ENCODE measurements at regions not wholly inside any gene's neighbourhood (a gene's known extent, or its start where the extent isn't known, plus 50 kb on each side); places are given as distances from the start of the nearest gene placed in this dataset.

- intact Hi-C loops (cut with DNase I) = no loop called here
- Histone ChIP-seq H3K4me1 (no peaks in the 10 kb centered on the region), H3K27me3 (ENCODE audit: low read depth) (no peaks in the 10 kb centered on the region)
Measured at GRCh38 chr2:104047516-104047915, 806.4 kb upstream of the POU3F3 start.

GRCh38 chr2:104049438-104049837 is 804.5 kb upstream of the POU3F3 start:
- intact Hi-C loops (cut with DNase I) = no loop called here
- Histone ChIP-seq H3K36me3 (no peaks in the 10 kb centered on the region), H3K9me3 (no peaks in the 10 kb centered on the region), H3K27me3 (ENCODE audit: low read depth) (no peaks in the 10 kb centered on the region), H3K27ac (no peak overlapping the region), H3K4me3 (no peak overlapping the region), H3K4me1 (no peaks in the 10 kb centered on the region)
- DNase-seq = no peak
- TF ChIP-seq CTCF (IDR thresholded peaks at IDR 0.05) = no peak
- no peak for ATAC-seq

More at GRCh38 chr2:104047516-104047915, 806.4 kb upstream of the POU3F3 start:
- TF ChIP-seq CTCF (IDR thresholded peaks at IDR 0.05) = no peak
- Histone ChIP-seq H3K9me3 (no peaks in the 10 kb centered on the region), H3K4me3 (no peak overlapping the region), H3K27ac (no peak overlapping the region), H3K36me3 (no peaks in the 10 kb centered on the region)
- DNase-seq (no peak), ATAC-seq (no peak)

GRCh38 chr2:104049981-104050380 is 803.9 kb upstream of the POU3F3 start:
- no peaks in the 10 kb centered on the region for H3K36me3 ChIP-seq
- intact Hi-C loops (cut with DNase I) = no loop called here
- no peak overlapping the region for H3K27ac ChIP-seq
- ATAC-seq (no peak), DNase-seq (no peak)
- H3K4me3 ChIP-seq = no peak overlapping the region
- no peak for TF ChIP-seq CTCF (IDR thresholded peaks at IDR 0.05)
- H3K9me3 ChIP-seq = no peaks in the 10 kb centered on the region
- H3K4me1 ChIP-seq = no peaks in the 10 kb centered on the region
- H3K27me3 ChIP-seq (ENCODE audit: low read depth) = no peaks in the 10 kb centered on the region

GRCh38 chr2:104050656-104051242 is 803.2 kb upstream of the POU3F3 start:
- intact Hi-C loops (cut with DNase I) = no loop called here
- no peak for ATAC-seq
- Histone ChIP-seq H3K36me3 (no peaks in the 10 kb centered on the region), H3K27ac (no peak overlapping the region), H3K4me1 (no peaks in the 10 kb centered on the region), H3K4me3 (no peak overlapping the region), H3K27me3 (ENCODE audit: low read depth) (no peaks in the 10 kb centered on the region), H3K9me3 (no peaks in the 10 kb centered on the region)
- no peak for DNase-seq
- TF ChIP-seq CTCF (IDR thresholded peaks at IDR 0.05) = no peak

- Histone ChIP-seq H3K9me3 (no peaks in the 10 kb centered on the region), H3K4me1 (no peaks in the 10 kb centered on the region), H3K36me3 (no peaks in the 10 kb centered on the region), H3K27ac (no peak overlapping the region), H3K27me3 (ENCODE audit: low read depth) (no peaks in the 10 kb centered on the region), H3K4me3 (no peak overlapping the region)
- ATAC-seq (no peak), DNase-seq (no peak)
- TF ChIP-seq CTCF (IDR thresholded peaks at IDR 0.05) = no peak
- intact Hi-C loops (cut with DNase I) = no loop called here
Measured at GRCh38 chr2:104051766-104052165, 802.1 kb upstream of the POU3F3 start.

- no peak overlapping the region for H3K4me3 ChIP-seq
- no peaks in the 10 kb centered on the region for H3K9me3 ChIP-seq
- TF ChIP-seq CTCF (IDR thresholded peaks at IDR 0.05) = no peak
- H3K36me3 ChIP-seq = no peaks in the 10 kb centered on the region
- intact Hi-C loops (cut with DNase I) = no loop called here
- ATAC-seq (no peak), DNase-seq (no peak)
- H3K27ac ChIP-seq = no peak overlapping the region
- no peaks in the 10 kb centered on the region for H3K27me3 ChIP-seq (ENCODE audit: low read depth)
- H3K4me1 ChIP-seq = no peaks in the 10 kb centered on the region
Measured at GRCh38 chr2:104052356-104052755, 801.6 kb upstream of the POU3F3 start.
